Neuronal stem cell (in vitro differentiated cells): ENCODE measurements at regions not wholly inside any gene's neighbourhood (a gene's known extent, or its start where the extent isn't known, plus 50 kb on each side); places are given as distances from the start of the nearest gene placed in this dataset.
A peak's percentile ranks its signal among the peaks of the same experiment; 100 is the strongest.

ENCODE experiments used
- DNase-seq: peaks from one replicate; pipeline ENCODE4 v3.0.0-alpha.2; 2013; ENCODE audit warnings: low spot score
- H2AFZ ChIP-seq: one replicate; pipeline ENCODE4 v1.6.1; 2013; ENCODE audit warnings: mild to moderate bottlenecking, low read length, inconsistent platforms
- H2AK5ac ChIP-seq: 2 replicates; pipeline ENCODE4 v1.6.1; 2013; ENCODE audit warnings: low read depth, mild to moderate bottlenecking, inconsistent platforms, low read length, moderate library complexity, mixed read lengths
- H2BK120ac ChIP-seq: 2 replicates; pipeline ENCODE4 v1.6.1; 2013; ENCODE audit warnings: low read depth, mild to moderate bottlenecking, inconsistent platforms, low read length, moderate library complexity, mixed read lengths
- H2BK12ac ChIP-seq: one replicate; pipeline ENCODE4 v1.6.1; 2013; ENCODE audit warnings: low read length, inconsistent platforms
- H2BK15ac ChIP-seq: 2 replicates; pipeline ENCODE4 v1.6.1; 2013; ENCODE audit warnings: mild to moderate bottlenecking, low read length, inconsistent platforms, mixed read lengths
- H2BK5ac ChIP-seq: one replicate; pipeline ENCODE4 v1.6.1; 2013; ENCODE audit warnings: inconsistent platforms, mild to moderate bottlenecking, low read length, moderate library complexity
- H3K14ac ChIP-seq: one replicate; pipeline ENCODE4 v1.6.1; 2013; ENCODE audit warnings: low read length, inconsistent platforms
- H3K18ac ChIP-seq: 2 replicates; pipeline ENCODE4 v1.6.1; 2013; ENCODE audit warnings: low read length, inconsistent platforms
- H3K23ac ChIP-seq: 2 replicates; pipeline ENCODE4 v1.6.1; 2013; ENCODE audit warnings: low read depth, mild to moderate bottlenecking, mixed read lengths, low read length, inconsistent platforms; ENCODE audit not compliant: poor library complexity
- H3K27ac ChIP-seq: replicated peaks from 3 replicates; pipeline ENCODE4 v1.5.1; 2013; ENCODE audit warnings: low read length, inconsistent platforms
- H3K27me3 ChIP-seq, 3 experiments: 2 replicates each; pipeline ENCODE4 v1.6.1; 2013; ENCODE audit warnings: low read length in 3 of 3, mild to moderate bottlenecking in 2 of 3, inconsistent platforms in 1 of 3, low read depth in 1 of 3, mixed read lengths in 1 of 3, moderate library complexity in 1 of 3; ENCODE audit not compliant: control insufficient read depth in 3 of 3, insufficient read depth in 3 of 3
- H3K36me3 ChIP-seq, 2 donors: replicated peaks in 1 of 2; 2 replicates each; pipeline ENCODE4 v1.6.1; 2013; ENCODE audit warnings: low read length in 2 of 2; ENCODE audit not compliant: control insufficient read depth in 2 of 2, insufficient read depth in 2 of 2
- H3K4ac ChIP-seq: 2 replicates; pipeline ENCODE4 v1.6.1; 2013; ENCODE audit warnings: inconsistent platforms, mild to moderate bottlenecking, low read length, moderate library complexity
- H3K4me1 ChIP-seq, 2 donors: 1 replicate in 1 of 2; 2 replicates in 1 of 2; pipeline ENCODE4 v1.6.1; 2013; ENCODE audit warnings: low read length in 2 of 2, low read depth in 1 of 2; ENCODE audit not compliant: control insufficient read depth in 2 of 2, insufficient read depth in 1 of 2
- H3K4me2 ChIP-seq: one replicate; pipeline ENCODE4 v1.6.1; 2013; ENCODE audit warnings: mild to moderate bottlenecking, low read length, inconsistent platforms; ENCODE audit not compliant: insufficient read depth, poor library complexity, severe bottlenecking
- H3K4me3 ChIP-seq, 2 donors: 2 replicates each; pipeline ENCODE4 v1.5.1; 2013; ENCODE audit warnings: low read length in 2 of 2, mild to moderate bottlenecking in 2 of 2, inconsistent platforms in 1 of 2, moderate library complexity in 1 of 2
- H3K79me1 ChIP-seq: one replicate; pipeline ENCODE4 v1.6.1; 2013; ENCODE audit warnings: low read depth, mild to moderate bottlenecking, inconsistent platforms, low read length, moderate library complexity
- H3K9ac ChIP-seq: one replicate; pipeline ENCODE4 v1.6.1; 2013; ENCODE audit warnings: mild to moderate bottlenecking, low read depth, low read length, inconsistent platforms; ENCODE audit not compliant: poor library complexity
- H3K9me3 ChIP-seq, 2 donors: replicated peaks in 1 of 2; 2 replicates each; pipeline versions ENCODE3 to v1.6.1; 2013; ENCODE audit warnings: low read length in 2 of 2, mild to moderate bottlenecking in 2 of 2, inconsistent platforms in 1 of 2, low read depth in 1 of 2, mixed read lengths in 1 of 2, moderate library complexity in 1 of 2; ENCODE audit not compliant: control insufficient read depth in 2 of 2, insufficient read depth in 1 of 2
- H4K8ac ChIP-seq: one replicate; pipeline ENCODE4 v1.6.1; 2013; ENCODE audit warnings: low read depth, mild to moderate bottlenecking, inconsistent platforms, low read length, moderate library complexity
- H4K91ac ChIP-seq: one replicate; pipeline ENCODE4 v1.6.1; 2013; ENCODE audit warnings: low read length, low read depth, mild to moderate bottlenecking, inconsistent platforms; ENCODE audit not compliant: poor library complexity
- WGBS, 2 donors: extraction: QIAGEN DNeasy Blood & Tissue Kit; methylation state at CpG; one replicate each; pipeline ENCODE4 v1.1.7; 2013; ENCODE audit warnings: missing lambda C conversion rate in 2 of 2, mixed read lengths in 1 of 2; ENCODE audit not compliant: insufficient read length in 2 of 2, insufficient replicate concordance in 1 of 2; ENCODE audit errors: extremely low coverage in 2 of 2; 5-methylcytosine and 5-hydroxymethylcytosine counted together

DNA sequence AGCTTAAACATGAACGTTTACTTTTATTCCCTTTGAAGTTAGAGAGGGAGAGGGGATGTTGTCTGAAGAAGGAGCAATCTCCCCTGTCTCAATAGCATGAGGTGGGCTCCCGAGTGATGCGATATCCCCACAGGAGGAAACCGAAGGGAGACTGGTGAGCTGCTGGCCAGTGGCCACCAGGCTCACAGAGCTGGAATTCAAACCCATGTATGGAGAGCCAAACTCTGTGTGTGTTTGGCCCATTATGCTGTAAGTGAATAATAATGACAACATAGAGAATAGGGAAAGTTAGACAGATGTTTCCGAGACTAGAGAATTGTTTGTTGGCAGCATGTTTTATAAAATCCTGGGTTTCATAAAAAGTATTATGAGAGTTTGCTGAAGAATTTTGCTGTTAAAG is 66.1 kb upstream of the CLNK start:
- no peak overlapping the region for H3K18ac ChIP-seq
- no peak overlapping the region for H2BK12ac ChIP-seq
- no peaks in the 10 kb centered on the region for H3K36me3 ChIP-seq
- H3K79me1 ChIP-seq, result no peaks in the 10 kb centered on the region
- no peak for DNase-seq
- H3K4me3 ChIP-seq, result no peak overlapping the region
- H3K27me3 ChIP-seq, result no peaks in the 10 kb centered on the region
- no peak overlapping the region for H2AK5ac ChIP-seq
- no peak overlapping the region for H3K27ac ChIP-seq
- H2AFZ ChIP-seq, result no peak overlapping the region
- no peaks in the 10 kb centered on the region for H3K4me1 ChIP-seq
- H3K9ac ChIP-seq, result no peak overlapping the region
- no peak overlapping the region for H2BK15ac ChIP-seq
- no CpG with 5 or more reads among the region's 5 CpGs for WGBS, 2 donors
- no peak overlapping the region for H4K8ac ChIP-seq
- no peak overlapping the region for H3K14ac ChIP-seq
- H2BK5ac ChIP-seq, result no peak overlapping the region
- no peak overlapping the region for H3K23ac ChIP-seq
- no peak overlapping the region for H3K4me2 ChIP-seq
- no peak overlapping the region for H4K91ac ChIP-seq
- H2BK120ac ChIP-seq, result no peak overlapping the region
- H3K4ac ChIP-seq, result no peak overlapping the region
- no peaks in the 10 kb centered on the region for H3K9me3 ChIP-seq

DNA sequence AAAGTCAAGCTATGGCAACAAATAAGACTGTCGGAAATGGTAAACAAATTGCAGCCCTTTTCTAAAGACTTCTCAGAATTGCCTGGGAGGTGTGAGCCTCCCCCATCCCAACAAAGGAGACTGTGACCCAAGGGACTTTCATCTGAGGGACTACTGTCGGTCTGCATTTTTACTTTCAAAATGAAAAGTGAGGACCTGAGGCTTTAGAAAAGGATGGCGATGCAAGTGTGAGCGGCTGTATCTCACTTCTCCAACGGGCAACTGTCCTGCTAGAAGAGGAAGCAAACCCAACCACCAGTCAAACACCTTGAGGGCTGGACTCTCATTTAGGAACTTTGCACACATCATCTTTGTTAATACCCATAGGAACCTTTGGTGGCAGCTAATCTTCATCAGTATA is 62.6 kb upstream of the CLNK start:
- no peak overlapping the region for H3K4me3 ChIP-seq
- H2BK12ac ChIP-seq, result no peak overlapping the region
- H3K9me3 ChIP-seq, result no peaks in the 10 kb centered on the region
- H3K14ac ChIP-seq, result no peak overlapping the region
- H2AFZ ChIP-seq, result no peak overlapping the region
- no peak overlapping the region for H3K18ac ChIP-seq
- H3K27ac ChIP-seq, result no peak overlapping the region
- no peak overlapping the region for H3K9ac ChIP-seq
- no peaks in the 10 kb centered on the region for H3K4me1 ChIP-seq
- peak overlapping the region; percentile 34 for H2BK120ac ChIP-seq
- DNase-seq, result no peak
- no peaks in the 10 kb centered on the region for H3K27me3 ChIP-seq
- no peaks in the 10 kb centered on the region for H3K79me1 ChIP-seq
- no peak overlapping the region for H4K8ac ChIP-seq
- H3K4ac ChIP-seq, result no peak overlapping the region
- no peak overlapping the region for H2BK15ac ChIP-seq
- H3K4me2 ChIP-seq, result no peak overlapping the region
- no peaks in the 10 kb centered on the region for H3K36me3 ChIP-seq
- H4K91ac ChIP-seq, result no peak overlapping the region
- no peak overlapping the region for H3K23ac ChIP-seq
- no CpG with 5 or more reads among the region's 5 CpGs for WGBS, 2 donors
- no peak overlapping the region for H2AK5ac ChIP-seq
- no peak overlapping the region for H2BK5ac ChIP-seq

DNA sequence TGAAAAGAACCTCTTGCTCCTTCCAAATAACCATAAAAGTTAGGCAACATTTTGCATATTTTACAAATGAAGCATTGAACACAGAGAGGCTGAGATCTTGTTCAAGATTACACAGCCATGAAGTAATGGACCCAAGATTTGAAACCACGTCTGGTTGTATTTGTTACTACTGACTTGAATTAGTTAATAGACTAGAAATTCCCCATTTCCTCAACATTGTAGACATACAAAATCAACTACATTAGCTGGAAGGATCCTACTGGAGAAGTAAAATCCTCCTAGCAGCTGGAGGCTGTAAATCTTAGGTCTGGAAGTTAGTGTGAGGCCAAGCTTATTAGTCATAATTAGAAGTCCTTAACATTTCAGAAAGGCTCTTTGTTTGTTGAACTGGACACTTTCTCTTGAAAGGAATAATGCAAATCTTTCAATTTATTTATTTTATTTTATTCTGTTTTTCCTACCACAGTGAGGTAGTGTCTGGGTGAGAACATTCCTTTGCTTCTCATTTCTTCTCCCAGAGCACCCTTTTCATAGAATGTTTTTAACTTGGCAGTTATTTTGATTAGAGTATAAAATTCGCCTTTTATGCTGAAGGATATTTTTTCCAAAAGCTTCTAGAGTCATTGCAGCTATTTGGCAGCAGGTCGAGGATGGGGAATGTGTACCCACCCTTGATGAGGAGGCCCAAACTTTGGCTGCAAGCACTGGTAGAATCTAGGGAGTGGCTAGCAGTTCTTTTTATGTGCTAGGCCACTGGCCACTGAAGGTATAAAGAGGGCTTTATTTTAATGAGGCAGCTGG is 62.0 kb upstream of the CLNK start:
- Histone ChIP-seq H3K27me3 (no peaks in the 10 kb centered on the region), H3K79me1 (no peaks in the 10 kb centered on the region), H3K4me2 (no peak overlapping the region), H3K9me3 (no peaks in the 10 kb centered on the region), H2BK120ac (peak overlapping the region; percentile 34), H2BK15ac (no peak overlapping the region), H2BK12ac (no peak overlapping the region), H3K27ac (no peak overlapping the region), H3K4me3 (no peak overlapping the region), H3K36me3 (no peaks in the 10 kb centered on the region), H2BK5ac (no peak overlapping the region), H3K23ac (no peak overlapping the region), H2AK5ac (no peak overlapping the region), H4K8ac (no peak overlapping the region), H3K4ac (no peak overlapping the region), H3K9ac (no peak overlapping the region), H2AFZ (no peak overlapping the region), H3K4me1 (no peaks in the 10 kb centered on the region), H3K14ac (no peak overlapping the region), H3K18ac (no peak overlapping the region), H4K91ac (no peak overlapping the region)
- DNase-seq, result no peak
- WGBS, 2 donors, result no CpG with 5 or more reads among the region's 3 CpGs

DNA sequence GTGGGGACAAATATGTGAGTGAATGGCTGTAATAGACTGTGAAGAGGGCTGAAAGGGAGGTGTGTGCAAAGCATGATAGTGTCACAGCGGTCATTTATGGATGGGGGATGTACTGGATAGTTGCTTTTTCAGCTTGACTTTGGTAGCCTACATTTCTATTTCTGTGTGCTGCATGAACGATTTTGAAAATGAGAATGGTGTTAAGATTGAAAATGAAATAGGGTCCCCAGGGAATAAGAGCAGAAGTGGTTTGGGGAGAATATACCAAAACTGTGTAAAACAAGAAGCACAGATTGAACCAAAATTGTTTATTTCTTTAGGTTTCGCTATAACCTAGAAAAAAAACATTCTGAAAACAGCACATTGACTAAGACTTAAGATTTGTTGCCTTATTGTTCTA is 58.8 kb upstream of the CLNK start:
- H2AK5ac ChIP-seq, result no peak overlapping the region
- H3K27me3 ChIP-seq, result no peaks in the 10 kb centered on the region
- no peak overlapping the region for H3K14ac ChIP-seq
- no peak overlapping the region for H3K18ac ChIP-seq
- no peak overlapping the region for H4K8ac ChIP-seq
- no peak overlapping the region for H4K91ac ChIP-seq
- no peak overlapping the region for H3K4me2 ChIP-seq
- no peaks in the 10 kb centered on the region for H3K4me1 ChIP-seq
- DNase-seq, result no peak
- no peak overlapping the region for H3K4me3 ChIP-seq
- H2BK15ac ChIP-seq, result no peak overlapping the region
- no peaks in the 10 kb centered on the region for H3K36me3 ChIP-seq
- H3K9me3 ChIP-seq, result no peaks in the 10 kb centered on the region
- no peak overlapping the region for H3K9ac ChIP-seq
- H3K27ac ChIP-seq, result no peak overlapping the region
- H3K4ac ChIP-seq, result no peak overlapping the region
- H3K23ac ChIP-seq, result no peak overlapping the region
- H3K79me1 ChIP-seq, result no peaks in the 10 kb centered on the region
- WGBS, 2 donors, result no CpG with 5 or more reads among the region's 3 CpGs
- H2BK5ac ChIP-seq, result no peak overlapping the region
- no peak overlapping the region for H2BK120ac ChIP-seq
- H2AFZ ChIP-seq, result no peak overlapping the region
- H2BK12ac ChIP-seq, result no peak overlapping the region
